ENCODE measurements at regions not wholly inside any gene's neighbourhood (a gene's known extent, or its start where the extent isn't known, plus 50 kb on each side); places are given as distances from the start of the nearest gene placed in this dataset.

DNA sequence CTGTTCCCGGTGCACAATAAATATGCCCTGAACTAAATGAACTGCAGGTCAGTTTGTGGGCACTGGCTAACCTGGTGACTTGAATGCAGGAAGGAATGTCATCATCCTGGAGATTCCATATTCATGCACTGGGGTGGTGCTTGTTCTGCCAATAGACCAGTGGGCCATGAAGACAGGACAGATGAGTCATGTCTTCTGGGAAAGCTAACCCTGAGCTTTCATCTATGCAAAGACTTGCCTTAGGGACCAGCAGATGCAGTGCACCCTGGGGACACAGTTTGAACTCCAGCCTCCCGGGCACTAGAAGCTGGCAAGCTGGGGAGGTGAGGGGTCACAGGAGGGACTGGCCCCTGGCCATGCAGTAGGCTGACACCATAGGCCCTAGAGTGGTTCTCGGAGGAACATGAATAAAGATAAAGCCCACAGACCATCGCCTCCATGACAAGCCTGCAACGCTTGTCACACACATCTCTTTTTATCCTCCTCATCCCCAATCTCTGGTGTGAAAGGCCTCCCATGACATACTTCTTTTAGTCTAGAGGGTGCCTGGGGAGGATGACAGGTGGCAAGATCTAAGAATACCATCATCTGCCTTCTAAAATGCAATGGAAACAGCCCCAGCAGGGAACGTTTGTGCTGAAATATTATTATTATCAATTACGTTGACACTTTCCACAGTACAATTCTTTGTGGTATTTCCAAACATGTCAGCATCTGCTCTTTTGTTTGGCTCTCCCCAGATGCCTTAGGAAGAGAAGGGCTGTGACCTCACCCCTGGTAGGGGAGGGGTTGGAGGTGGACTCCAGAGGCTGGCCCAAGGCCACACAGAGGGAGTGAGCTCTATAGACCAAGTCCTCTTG is 267.4 kb upstream of the RAB6C start:
- no peak for DNase-seq

DNA sequence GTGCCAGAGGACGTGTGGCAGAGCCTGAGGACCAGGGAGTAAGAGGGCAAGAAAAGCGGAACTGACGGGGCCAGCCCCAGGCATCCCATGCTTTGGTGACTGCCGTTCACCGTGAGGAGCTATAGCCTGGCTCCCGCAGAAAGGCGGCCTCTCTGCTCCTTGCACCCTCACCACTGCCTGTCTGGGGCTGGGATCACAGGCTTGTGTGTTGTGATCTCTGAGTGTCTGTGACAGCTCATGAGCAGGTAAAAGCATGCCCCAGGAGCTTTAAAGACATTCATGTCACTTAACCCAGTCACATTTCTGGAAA is 266.8 kb upstream of the RAB6C start:
- no peak for DNase-seq

DNA sequence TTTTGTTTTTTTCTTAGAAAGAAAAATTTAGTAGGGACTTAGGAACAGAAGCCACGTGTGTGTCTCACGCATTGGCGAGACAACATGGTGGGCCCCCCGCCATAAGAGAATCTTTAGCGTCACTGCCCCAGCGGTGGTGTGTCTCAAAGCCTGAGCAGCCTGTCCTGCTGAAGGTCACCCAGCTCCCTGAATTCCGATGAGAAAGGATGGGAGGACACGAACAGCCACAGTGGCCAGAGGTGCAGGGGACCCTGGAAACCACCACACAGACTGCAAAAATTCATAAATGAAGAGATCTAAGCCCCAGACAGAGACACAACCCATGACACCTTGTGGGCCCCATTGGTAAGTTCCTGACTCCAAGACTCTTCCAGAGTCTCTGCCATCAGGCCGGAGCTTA is 266.1 kb upstream of the RAB6C start:
- no peak for DNase-seq

DNA sequence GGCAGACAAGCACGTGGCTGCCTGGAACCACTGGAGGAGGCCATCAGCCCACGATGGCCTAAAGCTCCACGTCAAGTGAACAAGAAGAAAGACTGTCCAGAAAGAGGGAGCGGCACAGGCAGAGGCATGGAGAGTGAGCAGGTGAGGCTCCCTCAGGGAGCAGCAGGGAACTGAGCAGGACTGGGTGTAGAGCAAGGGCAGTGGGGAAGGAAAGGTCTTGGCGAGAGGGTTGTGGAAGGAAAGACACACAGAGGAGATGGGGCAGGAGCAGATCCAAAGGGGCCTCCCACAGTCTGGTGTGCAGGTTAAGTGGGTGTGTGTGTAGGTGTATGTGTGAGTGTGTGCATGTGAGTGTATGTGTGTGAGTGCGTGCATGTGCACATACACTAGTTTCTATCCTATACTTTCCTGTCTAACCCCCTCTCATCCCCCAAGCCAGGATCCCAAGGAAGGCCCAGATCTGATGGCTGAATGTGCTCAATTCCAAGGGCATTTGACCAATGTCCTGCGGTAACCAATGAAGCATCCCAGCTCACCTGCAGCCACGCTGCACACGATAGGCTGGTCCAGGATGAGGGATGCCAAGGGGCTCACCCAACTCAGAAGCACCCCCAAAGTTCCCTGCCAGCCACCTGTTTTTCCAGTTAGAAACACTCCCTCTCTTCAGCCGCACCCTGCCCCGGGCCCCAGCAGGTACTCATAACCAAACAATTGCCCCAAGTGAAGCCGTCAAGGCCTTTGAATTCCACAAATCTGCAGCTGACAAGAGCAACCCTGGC is 262.5 kb upstream of the RAB6C start:
- no peak for DNase-seq

DNA sequence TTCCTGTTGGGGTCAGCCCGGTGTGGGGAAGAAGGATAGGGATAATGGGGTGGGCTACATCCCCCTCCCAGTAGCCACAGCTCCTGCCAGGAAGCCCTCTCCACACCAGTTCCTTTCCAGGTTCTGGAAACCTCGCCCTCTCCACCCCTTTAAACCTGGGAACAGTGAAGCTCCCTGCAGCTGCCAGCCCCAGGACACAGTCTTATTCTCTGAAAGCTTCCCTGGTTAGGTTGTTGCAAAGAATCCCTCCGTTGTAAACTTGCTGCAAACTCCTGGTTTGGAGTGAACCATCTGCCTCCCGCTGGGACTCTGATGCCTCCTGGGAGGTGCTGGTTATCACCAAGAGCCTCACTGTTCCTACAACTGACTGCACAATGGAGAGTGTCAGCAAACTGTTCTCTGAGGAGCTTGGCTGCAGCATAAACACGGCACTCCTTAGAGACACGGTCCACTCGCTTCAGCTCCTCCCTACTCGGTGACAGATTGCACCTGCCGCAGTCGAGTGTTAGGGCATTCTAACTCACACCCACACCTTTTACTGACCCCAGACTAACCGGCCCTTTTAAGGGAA is 261.8 kb upstream of the RAB6C start:
- no peak for DNase-seq

DNA sequence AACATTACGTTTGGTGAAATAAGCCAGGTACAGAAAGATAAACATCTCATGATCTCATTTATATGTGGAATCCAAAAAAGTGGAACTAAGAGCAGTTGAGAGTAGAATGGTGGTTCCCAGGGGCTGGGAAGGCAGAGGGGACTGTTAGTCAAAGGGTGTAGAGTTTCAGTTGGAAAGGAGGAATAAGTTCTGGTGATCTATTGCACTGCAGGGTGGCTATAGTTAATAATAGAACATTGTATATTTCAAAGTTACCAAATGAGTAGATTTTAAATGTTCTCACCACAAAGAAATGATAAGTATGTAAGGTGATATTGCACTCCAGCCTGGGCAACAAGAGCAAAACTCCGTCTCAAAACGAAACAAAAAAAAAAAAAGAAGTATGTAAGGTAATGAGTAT is 260.1 kb upstream of the RAB6C start:
- no peak for DNase-seq

DNA sequence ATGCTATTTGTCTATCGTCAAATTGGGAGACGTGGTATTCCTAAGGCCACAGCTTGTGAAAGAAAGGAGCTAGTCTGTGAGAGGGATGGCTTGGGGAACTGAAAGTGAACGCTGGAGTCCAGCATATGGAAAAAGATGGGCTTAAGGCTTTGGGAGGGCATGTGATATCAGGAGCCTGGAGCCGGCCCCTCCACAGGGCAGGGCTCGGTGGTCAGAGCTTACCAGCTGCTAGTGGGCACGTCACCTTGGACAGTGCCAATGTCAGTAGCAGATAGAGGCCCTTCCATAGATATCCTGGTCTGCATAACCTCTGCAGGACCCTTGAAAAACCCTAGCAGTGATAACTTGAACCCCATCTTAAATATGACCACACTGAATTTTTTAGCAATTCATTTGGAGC is 259.1 kb upstream of the RAB6C start:
- DNase-seq = no peak

GRCh38 chr2:129720761-129721160 is 258.7 kb upstream of the RAB6C start:
- DNase-seq = no peak

DNA sequence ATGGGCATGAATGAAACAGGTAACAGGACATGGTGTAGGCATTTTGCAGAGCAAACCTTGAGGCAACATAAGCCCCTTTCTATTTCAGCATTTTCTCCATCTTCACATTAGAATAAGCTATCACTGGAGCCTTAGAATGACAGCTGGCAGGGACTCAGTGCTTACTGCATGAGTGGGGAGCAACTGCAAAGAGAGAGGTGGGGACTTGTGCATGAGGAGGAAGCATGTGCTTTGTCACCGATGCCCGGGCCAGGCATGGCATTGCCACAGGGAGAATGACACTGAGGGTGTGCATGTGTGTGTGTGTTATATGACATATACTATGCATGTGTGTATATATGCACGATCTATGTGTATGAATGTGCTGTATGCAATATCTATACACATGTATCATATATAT is 258.2 kb upstream of the RAB6C start:
- no peak for DNase-seq

GRCh38 chr2:129721846-129722245 is 257.6 kb upstream of the RAB6C start:
- no peak for DNase-seq

DNA sequence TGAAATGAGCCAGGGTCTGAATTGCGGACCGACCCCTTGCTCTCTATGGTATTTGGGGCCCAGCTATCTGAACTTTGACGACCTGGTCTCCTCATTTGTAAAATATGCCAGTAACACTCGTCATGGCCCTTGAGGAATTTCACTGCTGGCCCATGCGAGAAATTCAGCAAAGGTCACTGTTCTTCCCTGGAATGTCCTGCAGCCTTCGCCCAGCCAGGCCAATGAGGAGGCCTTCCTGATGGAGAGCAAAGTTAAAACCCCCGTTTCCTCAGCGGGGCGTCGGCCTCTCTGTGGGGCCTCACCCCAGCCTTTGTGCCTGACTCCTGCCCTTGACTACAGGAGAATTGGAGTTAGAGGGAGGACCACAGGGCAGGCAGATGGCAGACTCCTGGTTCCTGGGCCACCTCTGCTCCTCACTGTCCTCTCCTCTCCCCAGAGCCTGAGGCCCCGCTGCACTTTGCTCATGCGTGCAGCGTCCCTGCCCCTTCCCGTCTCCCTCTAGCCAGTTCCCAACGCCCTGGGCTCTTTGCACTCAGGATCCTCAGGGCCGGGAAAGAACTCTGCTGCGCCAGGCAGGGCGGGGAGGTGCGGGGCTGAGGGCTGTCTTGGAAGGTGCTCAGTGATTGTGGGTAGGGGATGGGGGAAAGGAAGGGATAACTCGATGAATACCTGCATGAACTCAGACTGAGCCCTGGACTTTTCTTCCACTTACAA is 257.0 kb upstream of the RAB6C start:
- DNase-seq = no peak

- DNase-seq = no peak
Observed at GRCh38 chr2:129723277-129724020, 256.0 kb upstream of the RAB6C start.

- no peak for DNase-seq
Observed at GRCh38 chr2:129724021-129724757, 255.3 kb upstream of the RAB6C start.

GRCh38 chr2:129726216-129726615 is 253.2 kb upstream of the RAB6C start:
- DNase-seq = no peak

GRCh38 chr2:129727286-129727685 is 252.2 kb upstream of the RAB6C start:
- no peak for DNase-seq

- no peak for DNase-seq
Observed at GRCh38 chr2:129728035-129728972, 251.2 kb upstream of the RAB6C start.

- DNase-seq = no peak
Observed at GRCh38 chr2:129729011-129729410, 250.5 kb upstream of the RAB6C start.

DNA sequence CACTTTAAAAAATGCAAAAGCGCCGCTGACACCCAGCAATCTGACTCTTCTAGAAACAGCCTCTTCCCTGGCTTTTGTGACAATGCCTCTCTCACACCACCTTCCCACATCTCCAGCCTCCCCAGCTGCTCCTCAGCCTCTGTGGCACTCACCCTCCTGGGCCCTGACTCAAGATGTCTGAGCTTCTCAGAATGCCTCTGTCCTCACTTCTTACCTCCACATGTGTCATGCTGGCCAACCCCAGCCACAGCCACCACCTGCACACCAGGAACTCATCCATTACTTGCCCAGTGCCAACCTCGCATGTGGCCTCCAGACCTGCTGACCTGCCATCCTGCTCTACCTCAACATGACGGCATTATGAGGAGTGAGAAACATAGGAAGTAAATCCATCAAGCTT is 249.8 kb upstream of the RAB6C start:
- no peak for DNase-seq

- no peak for DNase-seq
Observed at GRCh38 chr2:129730979-129731378, 248.5 kb upstream of the RAB6C start.

DNA sequence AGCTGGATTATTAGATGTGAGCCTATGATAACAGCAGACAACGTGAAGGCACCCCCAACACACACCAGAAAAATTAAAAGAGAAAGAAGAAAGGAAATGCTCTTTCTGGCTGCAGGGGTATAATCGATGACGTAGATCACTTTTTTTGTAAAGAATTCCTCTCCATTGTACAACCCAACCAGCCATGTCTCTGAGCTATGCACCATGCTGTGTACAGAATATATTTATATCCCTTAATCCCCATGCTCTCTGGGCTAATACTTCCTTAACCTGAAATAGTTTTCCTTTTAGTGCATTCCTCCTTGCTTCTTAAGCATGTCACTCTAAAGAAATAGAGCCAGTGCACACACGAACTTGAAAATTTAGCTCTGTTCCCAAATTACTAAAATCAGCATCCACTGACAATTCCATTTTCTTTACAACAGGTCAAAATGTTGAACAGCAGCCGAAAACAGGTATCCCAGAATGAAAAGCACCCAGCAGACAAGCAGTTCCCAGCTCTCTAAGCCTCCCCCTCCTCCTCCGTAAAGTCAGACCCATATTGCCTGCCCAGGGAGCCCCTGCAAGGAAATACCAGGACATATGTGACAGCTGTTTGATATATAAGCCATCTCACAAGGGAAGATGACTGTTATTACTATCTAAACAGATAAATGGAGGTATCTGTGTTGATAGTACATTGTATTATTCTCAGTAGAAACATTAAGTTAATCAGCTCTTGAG is 247.4 kb upstream of the RAB6C start:
- DNase-seq = no peak
